Loucy (cell line): ENCODE measurements at regions not wholly inside any gene's neighbourhood (a gene's known extent, or its start where the extent isn't known, plus 50 kb on each side); places are given as distances from the start of the nearest gene placed in this dataset.

Experiments used
- H2AFZ ChIP-seq: fragments of 200-600 bp; sonication (generic); 2 replicates; pipeline ENCODE4 v1.6.0; 2016; ENCODE audit warnings: antibody characterized with exemption, mild to moderate bottlenecking, low read length, moderate library complexity
- H3F3A ChIP-seq: fragments of 200-600 bp; 2 replicates; pipeline ENCODE4 v1.6.0; 2016; ENCODE audit warnings: antibody characterized with exemption, low read depth, mild to moderate bottlenecking
- H3K27me3 ChIP-seq: fragments of 200-600 bp; sonication (generic); 2 replicates; pipeline ENCODE4 v1.6.1; 2014; ENCODE audit warnings: low read length, mild to moderate bottlenecking; ENCODE audit not compliant: insufficient read depth, poor library complexity, severe bottlenecking
- H3K36me3 ChIP-seq: fragments of 200-600 bp; sonication (generic); 2 replicates; pipeline ENCODE4 v1.6.1; 2016; ENCODE audit warnings: low read length; ENCODE audit not compliant: insufficient read depth
- H3K4me1 ChIP-seq: fragments of 200-600 bp; sonication (generic); 2 replicates; pipeline ENCODE4 v1.5.1; 2014; ENCODE audit warnings: low read length, mild to moderate bottlenecking; ENCODE audit not compliant: insufficient read depth, poor library complexity, severe bottlenecking
- H3K4me2 ChIP-seq: fragments of 200-600 bp; sonication (generic); 2 replicates; pipeline ENCODE4 v1.6.0; 2014; ENCODE audit warnings: antibody characterized with exemption, low read length, low read depth, mild to moderate bottlenecking; ENCODE audit not compliant: poor library complexity, severe bottlenecking
- H3K4me3 ChIP-seq: fragments of 200-600 bp; sonication (generic); 2 replicates; pipeline ENCODE4 v1.5.1; 2014; ENCODE audit warnings: low read length, mild to moderate bottlenecking, mixed read lengths; ENCODE audit not compliant: poor library complexity, severe bottlenecking
- H3K79me2 ChIP-seq: fragments of 200-600 bp; sonication (generic); 2 replicates; pipeline ENCODE4 v1.6.1; 2014; ENCODE audit warnings: low read length; ENCODE audit not compliant: insufficient read depth
- H3K9ac ChIP-seq: fragments of 200-600 bp; sonication (generic); 2 replicates; pipeline ENCODE4 v1.6.0; 2014; ENCODE audit warnings: mild to moderate bottlenecking, low read depth, low read length, moderate library complexity; ENCODE audit not compliant: poor library complexity, severe bottlenecking
- H3K9me2 ChIP-seq: fragments of 200-600 bp; sonication (generic); replicated peaks from 2 replicates; pipeline ENCODE4 v1.6.1; 2016; ENCODE audit warnings: low read depth, low read length, mixed read lengths
- H3K9me3 ChIP-seq: fragments of 200-600 bp; sonication (generic); 2 replicates; pipeline ENCODE4 v1.6.1; 2014; ENCODE audit warnings: mild to moderate bottlenecking, antibody characterized with exemption, low read length, low read depth; ENCODE audit not compliant: insufficient read depth
- H4K20me1 ChIP-seq: fragments of 200-600 bp; sonication (generic); 2 replicates; pipeline ENCODE4 v1.6.0; 2014; ENCODE audit warnings: antibody characterized with exemption, low read length, mild to moderate bottlenecking; ENCODE audit not compliant: insufficient read depth, poor library complexity, severe bottlenecking
- CTCF ChIP-seq: fragments of 200-600 bp; sonication (generic); conservative IDR thresholded peaks from 2 replicates; pipeline ENCODE4 v1.5.1; 2014; ENCODE audit warnings: mild to moderate bottlenecking, antibody characterized with exemption, low read length
- EZH2phosphoT487 ChIP-seq: fragments of 200-600 bp; IDR thresholded peaks from 2 replicates; pipeline ENCODE4 v1.6.1; 2018; ENCODE audit warnings: antibody characterized with exemption, mild to moderate bottlenecking, moderate library complexity, borderline replicate concordance

- H3F3A ChIP-seq: no peaks in the 10 kb centered on the region
- H4K20me1 ChIP-seq: no peaks in the 10 kb centered on the region
- H3K4me3 ChIP-seq: no peak overlapping the region
- no peaks in the 10 kb centered on the region for H3K4me1 ChIP-seq
- H3K4me2 ChIP-seq: no peak overlapping the region
- H3K9ac ChIP-seq: no peak overlapping the region
- no peak overlapping the region for H2AFZ ChIP-seq
- H3K9me2 ChIP-seq: no peaks in the 10 kb centered on the region
- no peaks in the 10 kb centered on the region for H3K36me3 ChIP-seq
- H3K79me2 ChIP-seq: no peaks in the 10 kb centered on the region
- no peaks in the 10 kb centered on the region for H3K27me3 ChIP-seq
- no peaks in the 10 kb centered on the region for H3K9me3 ChIP-seq
- TF ChIP-seq CTCF (no peak), EZH2phosphoT487 (no peak)
These were observed 362.0 kb upstream of the ADARB2 start for GRCh38 chr10:2099321-2099720.

- no peaks in the 10 kb centered on the region for H3K36me3 ChIP-seq
- TF ChIP-seq CTCF (no peak), EZH2phosphoT487 (no peak)
These were observed 360.6 kb upstream of the ADARB2 start for GRCh38 chr10:2097937-2098336.

GRCh38 chr10:2094171-2094570, 356.8 kb upstream of the ADARB2 start:
- Histone ChIP-seq H3K36me3 (no peaks in the 10 kb centered on the region), H3K9ac (no peak overlapping the region), H3K27me3 (no peaks in the 10 kb centered on the region), H3K4me3 (no peak overlapping the region), H3F3A (no peaks in the 10 kb centered on the region), H3K79me2 (no peaks in the 10 kb centered on the region), H3K9me3 (no peaks in the 10 kb centered on the region), H2AFZ (no peak overlapping the region), H3K9me2 (no peaks in the 10 kb centered on the region), H3K4me2 (no peak overlapping the region), H4K20me1 (no peaks in the 10 kb centered on the region), H3K4me1 (no peaks in the 10 kb centered on the region)
- TF ChIP-seq CTCF (no peak), EZH2phosphoT487 (no peak)

More at GRCh38 chr10:2097937-2098336, 360.6 kb upstream of the ADARB2 start:
- no peaks in the 10 kb centered on the region for H3K9me3 ChIP-seq
- no peak overlapping the region for H3K4me3 ChIP-seq
- H3K4me1 ChIP-seq: no peaks in the 10 kb centered on the region
- no peaks in the 10 kb centered on the region for H3K9me2 ChIP-seq
- no peaks in the 10 kb centered on the region for H3K79me2 ChIP-seq
- H3K9ac ChIP-seq: no peak overlapping the region
- H4K20me1 ChIP-seq: no peaks in the 10 kb centered on the region
- no peaks in the 10 kb centered on the region for H3F3A ChIP-seq
- no peak overlapping the region for H2AFZ ChIP-seq
- no peak overlapping the region for H3K4me2 ChIP-seq
- H3K27me3 ChIP-seq: no peaks in the 10 kb centered on the region
